Mucosa of descending colon (tissue), 3 donors: ENCODE measurements at regions not wholly inside any gene's neighbourhood (a gene's known extent, or its start where the extent isn't known, plus 50 kb on each side); places are given as distances from the start of the nearest gene placed in this dataset.
A peak's percentile ranks its signal among the peaks of the same experiment; 100 is the strongest.
"Not testable (repeated sequence)": the region's sequence is repeated elsewhere in the genome, so short reads cannot be mapped to it uniquely, and the experiment has no call there.

Experiments
- ATAC-seq: fragments of 200-7000 bp; cut with Tn5 transposase; one replicate; pipeline ENCODE4 v1.9.1; 2020; ENCODE audit warnings: mild to moderate bottlenecking, moderate library complexity
- DNase-seq, 3 donors: peaks; one replicate each; pipeline ENCODE4 v3.0.0-alpha.2; 2020
- H3K36me3 ChIP-seq: fragments of 200-600 bp; one replicate; pipeline ENCODE4 v1.8.0; 2021; ENCODE audit warnings: low read depth, mild to moderate bottlenecking
- H3K4me1 ChIP-seq: fragments of 200-600 bp; one replicate; pipeline ENCODE4 v1.8.0; 2021; ENCODE audit warnings: low read depth, mild to moderate bottlenecking
- H3K4me3 ChIP-seq: fragments of 200-600 bp; one replicate; pipeline ENCODE4 v1.8.0; 2021; ENCODE audit warnings: mild to moderate bottlenecking
- H3K9me3 ChIP-seq: fragments of 200-600 bp; one replicate; pipeline ENCODE4 v1.8.0; 2021; ENCODE audit warnings: mild to moderate bottlenecking
- intact Hi-C, 2 donors: fragments of 100-400 bp; cut with DNase I in 1 of 2; cut with micrococcal nuclease in 1 of 2; formaldehyde crosslinking; loops; one replicate each; pipeline versions ENCODE4 v1.11.0 to v1.11.1; 2022; cut with DNase I, micrococcal nuclease
- TF ChIP-seq, protein P1 (sequence below): fragments of 200-600 bp; IDR thresholded peaks from one replicate; pipeline ENCODE4 v1.8.0; 2022; ENCODE audit warnings: antibody characterized with exemption, mild to moderate bottlenecking
- donor health status: DM: no; HTN: no; CAD: no; lungs with moderate emphysema.
- donor health status: DM: no; HTN: no; CAD: no.
- donor health status: DM: no; HTN: yes; CAD: no.

DNA sequence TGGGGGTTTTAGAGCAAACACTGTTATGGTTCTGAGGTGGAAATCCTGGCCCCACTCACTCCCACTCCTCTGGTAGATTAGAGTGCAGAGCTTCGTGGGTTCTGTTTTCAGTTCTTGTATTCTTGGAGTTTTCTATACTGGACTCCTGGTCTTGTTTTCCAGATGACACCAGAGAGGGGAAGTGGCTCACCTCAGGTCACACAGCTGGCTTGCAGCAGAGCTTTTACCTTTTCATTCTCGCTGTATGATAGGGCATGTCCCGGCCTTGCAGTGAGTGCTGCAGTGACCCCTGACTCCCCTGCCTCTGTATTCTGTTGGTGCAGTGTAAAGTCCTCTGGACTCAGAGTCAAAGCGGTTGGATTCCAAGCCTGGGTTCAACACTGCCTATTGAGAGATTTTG lies 148.9 kb upstream of the MEX3C start:
- no peaks in the 10 kb centered on the region for H3K36me3 ChIP-seq
- TF ChIP-seq, protein P1, sequence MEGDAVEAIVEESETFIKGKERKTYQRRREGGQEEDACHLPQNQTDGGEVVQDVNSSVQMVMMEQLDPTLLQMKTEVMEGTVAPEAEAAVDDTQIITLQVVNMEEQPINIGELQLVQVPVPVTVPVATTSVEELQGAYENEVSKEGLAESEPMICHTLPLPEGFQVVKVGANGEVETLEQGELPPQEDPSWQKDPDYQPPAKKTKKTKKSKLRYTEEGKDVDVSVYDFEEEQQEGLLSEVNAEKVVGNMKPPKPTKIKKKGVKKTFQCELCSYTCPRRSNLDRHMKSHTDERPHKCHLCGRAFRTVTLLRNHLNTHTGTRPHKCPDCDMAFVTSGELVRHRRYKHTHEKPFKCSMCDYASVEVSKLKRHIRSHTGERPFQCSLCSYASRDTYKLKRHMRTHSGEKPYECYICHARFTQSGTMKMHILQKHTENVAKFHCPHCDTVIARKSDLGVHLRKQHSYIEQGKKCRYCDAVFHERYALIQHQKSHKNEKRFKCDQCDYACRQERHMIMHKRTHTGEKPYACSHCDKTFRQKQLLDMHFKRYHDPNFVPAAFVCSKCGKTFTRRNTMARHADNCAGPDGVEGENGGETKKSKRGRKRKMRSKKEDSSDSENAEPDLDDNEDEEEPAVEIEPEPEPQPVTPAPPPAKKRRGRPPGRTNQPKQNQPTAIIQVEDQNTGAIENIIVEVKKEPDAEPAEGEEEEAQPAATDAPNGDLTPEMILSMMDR = no peak
- intact Hi-C loops = no loop called here
- no peak overlapping the region for H3K4me3 ChIP-seq
- H3K9me3 ChIP-seq = no peaks in the 10 kb centered on the region
- ATAC-seq (no peak), DNase-seq (no peak)
- no peaks in the 10 kb centered on the region for H3K4me1 ChIP-seq

DNA sequence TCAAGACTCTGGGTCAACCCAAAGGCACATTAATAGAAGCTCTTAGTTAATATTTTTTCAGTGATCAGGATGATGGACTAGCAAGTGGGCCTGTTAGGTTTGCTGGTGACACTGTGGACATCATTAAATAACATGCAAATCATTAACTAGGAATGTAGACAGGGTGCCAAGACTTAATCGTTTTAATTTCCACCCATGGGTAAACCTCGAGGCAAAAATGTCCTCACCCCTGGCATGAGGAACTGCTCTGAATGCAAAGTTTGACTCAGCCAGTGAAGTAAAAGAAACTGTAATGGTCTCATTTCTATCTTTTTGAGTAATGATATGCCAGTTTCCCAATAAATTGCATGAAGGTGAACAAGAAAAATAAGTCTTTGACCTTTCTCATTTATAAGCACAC lies 152.6 kb upstream of the MEX3C start:
- TF ChIP-seq, protein P1 = no peak
- no peak for DNase-seq
- intact Hi-C loops = no loop called here

DNA sequence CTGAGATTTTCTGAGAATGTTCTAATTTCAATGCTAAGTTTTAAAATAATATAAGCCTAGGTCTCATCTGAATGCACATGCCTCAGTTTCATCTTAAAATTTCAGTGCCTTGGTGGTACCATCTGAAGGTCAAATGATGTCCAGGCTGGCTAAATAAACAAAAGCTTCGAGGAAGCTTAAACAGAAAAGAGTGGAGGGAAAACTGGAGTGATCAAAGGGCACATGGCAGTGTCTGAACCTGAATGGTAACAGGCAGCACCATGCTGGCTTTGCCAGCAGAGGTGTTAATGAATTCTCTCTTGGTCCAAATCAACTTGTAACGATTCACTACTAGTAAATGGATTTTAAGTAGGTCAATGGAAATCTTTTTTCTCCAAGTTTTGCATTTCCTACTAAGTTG lies 158.4 kb upstream of the MEX3C start:
- TF ChIP-seq, protein P1 = no peak
- no peak for ATAC-seq
- Histone ChIP-seq H3K36me3 (no peaks in the 10 kb centered on the region), H3K4me3 (no peak overlapping the region), H3K9me3 (no peaks in the 10 kb centered on the region), H3K4me1 (no peaks in the 10 kb centered on the region)
- intact Hi-C loops = no loop called here
- no peak for DNase-seq

More for the DNA sequence above, 152.6 kb upstream of the MEX3C start:
- Histone ChIP-seq H3K4me1 (no peaks in the 10 kb centered on the region), H3K9me3 (no peaks in the 10 kb centered on the region), H3K36me3 (no peaks in the 10 kb centered on the region), H3K4me3 (no peak overlapping the region)
- no peak for ATAC-seq

DNA sequence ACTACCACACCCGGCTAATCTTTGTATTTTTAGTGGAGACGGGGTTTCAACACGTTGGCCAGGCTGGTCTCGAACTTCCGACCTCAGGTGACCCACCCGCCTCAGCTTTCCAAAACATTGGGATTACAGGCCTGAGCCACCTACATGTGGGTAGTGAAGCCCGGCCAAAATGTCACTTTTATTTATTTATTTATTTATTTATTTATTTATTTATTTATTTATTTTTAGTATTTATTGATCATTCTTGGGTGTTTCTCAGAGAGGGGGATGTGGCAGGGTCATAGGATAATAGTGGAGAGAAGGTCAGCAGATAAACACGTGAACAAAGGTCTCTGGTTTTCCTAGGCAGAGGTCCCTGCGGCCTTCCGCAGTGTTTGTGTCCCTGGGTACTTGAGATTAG lies 162.8 kb upstream of the MEX3C start:
- H3K4me3 ChIP-seq, H3K9me3 ChIP-seq, DNase-seq, H3K4me1 ChIP-seq, ATAC-seq, intact Hi-C loops, H3K36me3 ChIP-seq: not testable (repeated sequence)

DNA sequence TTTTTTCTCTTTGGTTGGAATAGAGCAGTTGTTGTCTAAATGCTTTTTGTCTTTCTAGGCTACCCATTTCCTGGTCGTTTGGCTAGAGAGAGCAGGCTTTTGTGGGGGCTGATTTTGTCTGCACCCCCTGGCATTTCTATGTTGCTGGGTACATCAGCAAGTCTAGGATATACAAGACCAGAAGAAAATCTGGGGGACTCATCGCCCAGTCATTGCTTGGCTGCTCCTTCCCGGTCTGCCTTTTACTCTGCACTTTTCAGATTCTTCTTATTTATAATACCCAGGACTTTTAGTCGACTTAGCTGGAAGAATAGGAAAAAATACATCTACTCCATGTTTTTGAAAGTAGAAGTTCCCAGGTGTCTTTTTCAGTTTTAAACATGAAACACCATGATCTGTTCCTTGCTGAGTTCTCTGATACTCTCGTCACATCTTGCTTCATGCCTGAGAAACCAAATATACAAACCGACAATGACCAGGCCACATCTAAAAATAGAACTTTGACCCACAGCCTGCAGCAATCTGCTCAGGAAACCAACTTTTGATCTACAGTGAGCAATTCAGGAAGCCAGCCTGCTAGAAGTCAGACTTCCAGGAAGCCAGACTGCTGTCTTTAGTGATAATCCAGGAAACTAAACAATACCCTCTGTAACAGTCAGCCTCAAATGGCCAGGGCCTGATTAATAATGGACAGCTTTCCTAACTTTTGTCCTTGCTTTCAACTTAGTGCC lies 163.8 kb upstream of the MEX3C start:
- ATAC-seq = no peak
- intact Hi-C loops = no loop called here
- H3K36me3 ChIP-seq = no peaks in the 10 kb centered on the region
- TF ChIP-seq, protein P1 = no peak
- no peak overlapping the region for H3K4me3 ChIP-seq
- no peaks in the 10 kb centered on the region for H3K4me1 ChIP-seq
- no peaks in the 10 kb centered on the region for H3K9me3 ChIP-seq
- peak in 1 of 3 donors; percentile 2 for DNase-seq

DNA sequence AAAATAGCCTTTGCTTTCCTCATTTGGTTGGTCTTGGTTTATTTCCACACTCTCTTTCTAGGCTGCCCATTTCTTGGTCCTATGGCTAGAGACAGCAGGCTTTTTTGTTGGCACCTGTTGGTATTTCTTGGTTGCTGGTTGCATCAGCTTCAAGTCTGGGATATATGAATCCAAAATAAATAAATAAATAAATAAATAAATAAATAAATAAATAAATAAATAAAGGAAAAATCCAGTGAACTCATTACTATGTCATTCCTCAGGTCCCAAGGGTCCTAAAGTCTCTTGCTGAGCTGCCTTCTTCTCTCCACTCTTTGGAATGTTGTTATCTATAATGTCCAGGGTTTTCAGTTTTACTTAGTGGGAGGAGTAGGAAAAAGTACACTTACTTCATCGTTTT lies 165.9 kb upstream of the MEX3C start:
- Histone ChIP-seq H3K4me3 (no peak overlapping the region), H3K9me3 (no peaks in the 10 kb centered on the region), H3K4me1 (no peaks in the 10 kb centered on the region), H3K36me3 (no peaks in the 10 kb centered on the region)
- TF ChIP-seq, protein P1 = no peak
- no peak for DNase-seq
- intact Hi-C loops = no loop called here
- ATAC-seq = no peak
